D341Med (cell line): ENCODE measurements at regions not wholly inside any gene's neighbourhood (a gene's known extent, or its start where the extent isn't known, plus 50 kb on each side); places are given as distances from the start of the nearest gene placed in this dataset.

Experiments
- DNase-seq: peaks from one replicate; pipeline ENCODE4 v3.0.0; 2012; ENCODE audit warnings: low spot score

DNA sequence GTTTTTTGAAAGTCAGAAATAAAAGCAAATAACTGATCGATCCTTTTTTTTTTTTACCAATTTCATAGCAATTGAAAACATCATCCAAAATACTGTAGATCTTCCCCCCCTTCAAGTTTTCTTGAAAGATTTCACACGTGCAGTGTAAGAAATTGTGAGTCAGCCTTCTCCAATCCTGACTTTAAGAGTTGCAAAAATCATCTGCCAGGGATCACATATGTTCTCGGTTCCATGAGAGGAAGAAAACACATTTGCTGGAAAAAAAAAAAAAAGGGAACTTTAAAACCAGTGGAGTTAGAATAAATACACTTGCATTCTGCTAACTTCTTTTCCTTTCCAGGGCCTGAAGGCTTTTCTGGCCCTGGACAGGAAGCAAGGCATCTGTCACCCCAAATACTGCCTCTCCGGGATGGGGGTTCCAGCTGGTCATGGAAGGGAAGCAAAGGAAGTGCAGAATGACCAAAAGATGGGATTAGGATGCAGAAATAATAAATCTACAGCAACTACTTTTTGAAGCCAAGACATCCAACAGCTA, 198.4 kb upstream of the KIAA1217 start:
- no peak for DNase-seq

DNA sequence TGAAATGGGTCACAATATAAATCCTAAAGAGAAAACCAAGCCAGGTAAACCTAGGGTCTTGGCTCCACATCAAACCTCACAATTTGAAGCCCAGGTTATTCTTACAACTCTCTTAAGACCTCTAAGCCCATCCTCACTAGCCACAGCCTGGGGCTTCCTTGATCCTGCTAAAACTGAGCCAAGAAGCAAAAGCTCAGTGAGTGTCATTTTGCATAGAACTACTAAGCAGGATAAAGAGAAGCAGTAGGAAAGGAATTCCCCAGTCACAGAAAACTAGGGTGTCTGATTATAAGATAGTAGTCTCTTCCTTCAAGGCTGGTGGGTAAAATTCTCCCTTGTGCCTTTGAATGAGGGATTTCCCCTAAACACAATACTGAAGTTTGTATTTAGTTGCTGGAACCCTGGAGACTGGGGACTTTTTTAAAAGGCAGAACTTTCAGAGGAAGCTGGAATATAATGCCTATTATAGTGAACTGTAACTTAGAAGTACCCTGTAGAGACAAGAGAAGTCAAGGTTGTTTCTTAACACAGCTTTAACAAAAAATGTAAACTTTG, 196.6 kb upstream of the KIAA1217 start:
- no peak for DNase-seq

GRCh38 chr10:24027107-24027506, 181.8 kb upstream of the KIAA1217 start:
- DNase-seq = no peak

DNA sequence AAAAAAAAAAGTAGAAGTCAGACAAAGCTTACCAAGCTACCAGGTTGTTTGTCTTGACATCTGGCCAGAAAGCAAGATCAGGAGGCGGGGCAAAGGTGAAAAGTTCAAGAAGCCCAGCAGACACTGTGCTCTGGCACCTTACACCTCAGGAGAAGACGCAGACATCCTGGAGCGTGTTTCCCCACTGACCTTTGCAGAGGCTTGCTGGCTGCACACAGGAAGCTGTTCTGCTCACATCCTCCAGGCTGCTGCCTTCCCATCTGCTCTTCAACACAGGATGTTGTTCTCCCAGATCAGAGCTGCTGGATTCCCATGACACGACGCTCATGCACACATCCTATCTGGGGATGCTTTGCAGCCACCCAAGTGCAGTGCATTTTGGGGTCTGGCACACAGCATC, 174.4 kb upstream of the KIAA1217 start:
- no peak for DNase-seq

DNA sequence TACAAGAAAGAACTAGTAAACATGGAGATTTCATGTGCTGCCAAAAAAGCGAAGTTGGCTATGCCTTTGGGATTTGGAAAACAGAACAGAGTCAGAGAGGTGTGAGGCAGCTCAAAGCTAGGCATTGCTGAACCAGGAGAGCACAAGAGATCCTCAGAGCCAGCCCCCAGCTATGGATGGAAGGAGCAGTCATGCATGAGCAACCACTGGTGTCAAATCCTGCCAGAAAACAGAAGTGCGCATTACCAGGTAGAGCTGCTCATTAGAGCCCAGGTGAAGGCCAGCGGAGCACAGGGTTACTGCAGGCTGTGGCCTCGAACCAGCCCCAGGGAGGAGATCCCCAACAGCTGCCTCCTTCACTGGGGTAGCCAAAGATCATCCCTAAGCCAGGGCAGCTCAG, 173.2 kb upstream of the KIAA1217 start:
- no peak for DNase-seq

DNA sequence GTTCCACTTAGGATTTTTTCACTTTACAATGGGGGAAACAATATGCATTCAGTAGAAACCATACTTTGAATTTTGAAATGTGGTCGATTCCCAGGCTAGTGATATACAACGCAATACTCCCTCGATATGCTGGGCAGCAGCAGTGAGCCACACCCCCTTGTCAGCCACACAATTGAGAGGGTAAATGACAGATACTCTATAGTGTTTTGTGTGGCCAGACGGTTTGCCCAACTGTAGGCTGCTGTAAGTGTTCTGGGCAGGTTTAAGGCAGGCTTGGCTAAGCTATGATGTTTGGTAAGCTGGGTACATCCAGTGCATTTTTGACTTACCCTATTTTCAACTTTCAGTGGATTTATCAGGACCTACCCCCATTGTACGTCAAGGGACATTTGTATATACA, 169.6 kb upstream of the KIAA1217 start:
- DNase-seq = no peak

GRCh38 chr10:24039897-24040296, 169.0 kb upstream of the KIAA1217 start:
- no peak for DNase-seq

DNA sequence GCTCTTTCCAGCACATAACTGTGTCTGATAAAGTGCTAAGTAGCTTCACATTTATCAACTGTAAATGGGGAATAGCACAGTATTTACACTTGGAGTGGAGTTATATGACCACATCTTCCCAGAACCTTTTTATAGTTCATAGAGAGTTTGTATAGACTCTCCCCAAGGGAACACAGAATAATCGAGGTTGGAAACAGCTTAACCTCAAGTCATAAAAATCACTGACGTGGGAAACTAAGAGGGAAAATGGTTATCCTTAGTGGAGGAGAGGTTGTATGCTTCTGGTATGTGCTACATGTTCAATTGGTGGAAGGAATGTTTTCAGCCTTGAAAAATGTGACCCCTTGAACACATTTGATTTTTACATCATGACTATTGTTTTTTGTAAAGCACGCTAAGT, 167.9 kb upstream of the KIAA1217 start:
- DNase-seq = no peak

GRCh38 chr10:24041834-24042233, 167.1 kb upstream of the KIAA1217 start:
- no peak for DNase-seq

DNA sequence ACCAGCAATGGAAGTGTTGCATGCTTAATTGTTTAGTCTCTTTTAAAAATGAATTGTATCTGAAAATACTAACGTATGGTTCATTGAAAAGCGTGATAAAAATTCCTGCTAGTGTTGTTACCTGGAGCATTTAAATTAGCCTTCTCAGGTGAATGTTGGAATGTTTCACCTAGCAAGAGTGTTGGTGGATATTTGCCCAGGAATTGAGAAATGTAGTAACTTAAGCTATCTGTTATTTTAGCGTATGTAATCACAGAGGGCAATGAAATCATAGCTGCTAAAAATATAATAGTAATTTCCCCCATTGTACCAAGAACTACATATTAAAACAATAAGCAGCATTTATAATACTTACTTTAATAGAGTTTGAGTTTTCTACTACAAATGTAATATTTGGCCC, 166.1 kb upstream of the KIAA1217 start:
- DNase-seq = no peak

DNA sequence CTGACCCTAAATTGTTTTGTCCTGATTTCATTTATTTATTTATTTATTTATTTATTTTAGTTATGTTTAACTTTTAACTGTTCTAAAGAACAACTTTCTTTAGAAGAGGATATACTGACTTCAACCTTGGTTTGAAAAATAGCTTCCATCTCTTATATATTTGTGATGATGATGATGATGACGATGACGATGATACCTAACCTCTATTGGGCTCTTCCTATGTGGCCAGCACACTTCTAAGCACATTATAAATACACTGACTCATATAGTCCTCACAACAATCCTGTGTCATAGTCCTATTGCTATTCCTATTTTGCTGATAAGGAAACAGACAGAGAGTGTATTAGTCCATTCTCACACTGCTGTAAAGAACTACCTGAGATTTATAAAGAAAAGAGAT, 162.9 kb upstream of the KIAA1217 start:
- no peak for DNase-seq

DNA sequence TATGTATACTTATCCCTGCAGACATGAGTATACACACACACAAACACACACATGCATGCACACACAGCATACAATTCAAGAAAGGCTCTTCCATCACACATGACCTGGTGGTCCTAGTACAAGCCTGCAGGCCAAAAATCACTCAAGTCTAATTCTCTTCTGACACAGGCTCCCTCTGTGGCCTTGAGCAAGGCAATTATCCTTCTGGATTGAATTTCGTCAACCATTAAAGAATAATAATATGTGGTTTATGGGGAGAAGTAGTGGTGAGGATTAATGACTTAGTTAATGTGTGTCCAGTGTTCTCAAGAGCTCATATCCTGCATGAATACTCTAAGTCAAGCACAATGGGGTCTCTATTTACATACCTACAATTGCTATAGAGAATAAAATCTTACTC, 161.8 kb upstream of the KIAA1217 start:
- DNase-seq = no peak

DNA sequence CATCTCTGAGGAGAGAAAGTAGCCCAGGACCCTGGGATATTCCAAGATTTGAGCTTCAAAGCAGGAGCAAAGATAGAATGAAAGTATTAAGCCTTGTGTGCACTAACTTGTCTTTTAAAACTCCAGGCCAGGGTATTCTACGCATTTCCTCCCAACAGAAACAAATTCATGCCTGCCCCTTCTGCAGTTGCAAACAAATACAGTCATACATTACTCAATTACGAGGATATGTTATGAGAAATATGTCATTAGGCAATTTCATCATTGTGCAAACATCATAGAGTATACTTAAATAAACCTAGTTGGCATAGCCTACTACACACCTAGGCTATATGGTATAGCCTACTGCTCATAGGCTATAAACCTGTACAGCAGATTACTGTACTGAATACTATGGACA, 154.5 kb upstream of the KIAA1217 start:
- DNase-seq = no peak

- no peak for DNase-seq
Measured at GRCh38 chr10:24080207-24080606, 128.7 kb upstream of the KIAA1217 start.

- DNase-seq = no peak
Measured at GRCh38 chr10:24086296-24087086, 122.4 kb upstream of the KIAA1217 start.

- no peak for DNase-seq
Measured at GRCh38 chr10:24091256-24091655, 117.7 kb upstream of the KIAA1217 start.

DNA sequence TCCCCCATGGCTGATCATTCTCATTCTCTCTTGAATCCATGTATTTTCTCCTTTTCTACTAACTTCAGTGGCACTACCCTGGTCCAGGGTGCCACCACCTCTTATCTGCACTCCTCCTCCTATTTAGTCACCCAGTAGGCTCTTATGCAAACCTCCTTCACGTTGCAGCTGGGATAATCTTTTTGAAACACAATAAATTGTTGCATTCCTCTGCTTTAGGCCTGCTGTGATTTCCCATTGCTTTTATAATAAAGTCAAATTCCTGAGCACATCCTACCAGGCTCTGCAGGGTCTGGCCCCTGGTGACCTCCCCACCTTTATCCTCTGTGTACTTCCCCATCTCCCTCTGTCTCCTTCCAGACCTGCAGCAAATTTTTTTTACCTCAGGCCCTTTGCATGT, 112.7 kb upstream of the KIAA1217 start:
- DNase-seq = no peak

- DNase-seq = no peak
Measured at GRCh38 chr10:24097751-24098207, 111.2 kb upstream of the KIAA1217 start.

GRCh38 chr10:24104895-24105294, 104.0 kb upstream of the KIAA1217 start:
- no peak for DNase-seq

DNA sequence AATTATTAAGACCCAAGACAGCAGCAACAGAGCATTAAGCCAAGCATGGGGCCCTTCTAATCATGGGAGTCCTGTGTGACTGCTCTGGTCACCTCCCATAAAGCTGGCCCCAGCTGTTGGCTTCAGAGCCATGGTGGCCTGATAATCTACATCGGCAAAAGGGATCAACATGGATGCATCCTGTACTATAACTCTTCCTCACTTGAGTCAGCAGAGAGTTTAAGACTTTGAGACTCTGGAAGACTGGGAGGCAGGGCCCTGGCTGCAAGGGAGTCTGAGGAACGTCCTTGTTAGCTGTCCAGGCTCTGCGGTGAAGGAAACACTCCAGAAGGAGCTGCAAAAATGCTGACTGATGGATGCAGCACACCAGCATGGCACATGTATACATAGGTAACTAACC, 95.0 kb upstream of the KIAA1217 start:
- DNase-seq = no peak

- DNase-seq = peak; percentile 40
Measured at GRCh38 chr10:24114556-24114955, 94.4 kb upstream of the KIAA1217 start.

DNA sequence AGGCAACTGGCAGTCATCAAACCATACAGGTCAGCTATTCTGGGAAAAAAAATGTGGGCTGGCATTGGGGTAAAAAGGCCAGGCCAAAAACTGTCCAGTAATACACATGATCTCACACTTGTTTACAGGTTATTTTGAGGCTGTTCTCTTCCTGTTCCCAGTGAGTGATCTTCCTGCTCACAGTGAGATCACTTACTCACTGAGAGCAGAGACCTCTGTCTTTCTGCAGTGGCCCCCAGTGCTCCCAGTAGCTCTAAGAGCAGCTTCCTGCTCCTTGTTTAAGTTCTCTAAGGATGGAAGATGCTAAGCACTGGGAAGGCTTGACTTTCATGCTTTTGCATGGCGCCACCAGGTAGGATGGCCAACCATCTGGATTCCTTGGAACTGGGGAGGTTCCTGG, 93.5 kb upstream of the KIAA1217 start:
- no peak for DNase-seq

DNA sequence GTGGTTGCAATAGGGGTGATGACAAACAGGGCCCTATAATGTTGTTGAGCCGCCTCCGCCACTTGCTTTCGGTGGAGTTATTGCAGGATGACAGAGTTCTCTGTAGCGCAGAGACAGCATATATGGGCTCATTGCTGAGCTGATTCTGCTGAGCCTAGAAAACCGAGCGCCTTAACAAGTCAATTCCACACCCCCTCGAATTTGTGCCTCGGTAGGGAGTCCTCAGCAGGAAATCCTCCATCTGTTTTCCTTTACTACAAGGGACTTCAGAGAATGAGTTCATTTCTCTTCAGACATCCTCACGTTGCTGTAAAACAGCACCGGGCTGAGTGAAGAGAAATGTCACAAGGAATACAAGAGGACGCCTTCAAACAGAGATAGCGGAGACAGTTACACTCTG, 90.7 kb upstream of the KIAA1217 start:
- DNase-seq = no peak

- DNase-seq = no peak
Measured at GRCh38 chr10:24119896-24120295, 89.0 kb upstream of the KIAA1217 start.
